NOMO-1 (cell line): ENCODE measurements at regions not wholly inside any gene's neighbourhood (a gene's known extent, or its start where the extent isn't known, plus 50 kb on each side); places are given as distances from the start of the nearest gene placed in this dataset.

Source experiments
- DNase-seq, 2 experiments: peaks; one replicate each; lab custom pipeline; 2025; ENCODE audit not compliant: unreplicated experiment in 2 of 2; lab: John Stamatoyannopoulos, UW

GRCh38 chr6:133170602-133171001, 70.6 kb upstream of the EYA4 start:
- no peak for DNase-seq

- DNase-seq: no peak
Measured at GRCh38 chr6:133171989-133172604, 69.1 kb upstream of the EYA4 start.

GRCh38 chr6:133173276-133173675, 67.9 kb upstream of the EYA4 start:
- DNase-seq: no peak

GRCh38 chr6:133179481-133179880, 61.7 kb upstream of the EYA4 start:
- DNase-seq: no peak

- no peak for DNase-seq
Measured at GRCh38 chr6:133183691-133184090, 57.5 kb upstream of the EYA4 start.

GRCh38 chr6:133184798-133185372, 56.3 kb upstream of the EYA4 start:
- DNase-seq: peak in 1 of 2 experiments; percentile 0

GRCh38 chr6:133185731-133186130, 55.4 kb upstream of the EYA4 start:
- no peak for DNase-seq

- DNase-seq: no peak
Measured at GRCh38 chr6:133187114-133187513, 54.0 kb upstream of the EYA4 start.

GRCh38 chr6:133187657-133188453, 53.3 kb upstream of the EYA4 start:
- no peak for DNase-seq

- DNase-seq: no peak
Measured at GRCh38 chr6:133190912-133191311, 50.2 kb upstream of the EYA4 start.

GRCh38 chr6:133191323-133191722, 49.8 kb upstream of the EYA4 start:
- no peak for DNase-seq
